ENCODE measurements at regions not wholly inside any gene's neighbourhood (a gene's known extent, or its start where the extent isn't known, plus 50 kb on each side); places are given as distances from the start of the nearest gene placed in this dataset.
"Not testable (repeated sequence)": the region's sequence is repeated elsewhere in the genome, so short reads cannot be mapped to it uniquely, and the experiment has no call there.

- no peak for DNase-seq (ENCODE audit: low read depth)
- H3K4me3 ChIP-seq (ENCODE audit: low read depth, low read length): no peak overlapping the region
- TF ChIP-seq POLR2A (IDR thresholded peaks at IDR 0.05; ENCODE audit: extremely low read depth, insufficient read length): no peak
- TF ChIP-seq MAX (IDR thresholded peaks at IDR 0.05; ENCODE audit: low read depth, low read length): no peak
- TF ChIP-seq MYC (IDR thresholded peaks at IDR 0.05; ENCODE audit: low read depth, low read length): no peak
- TF ChIP-seq CTCF (IDR thresholded peaks at IDR 0.05; ENCODE audit: low read depth, low read length): no peak
These were observed 498.7 kb downstream of the TMEM121 start for GRCh38 chr14:106024983-106025604.

GRCh38 chr14:106026026-106026425 is 499.6 kb downstream of the TMEM121 start:
- no peak for TF ChIP-seq MYC (IDR thresholded peaks at IDR 0.05; ENCODE audit: low read depth, low read length)
- TF ChIP-seq CTCF (IDR thresholded peaks at IDR 0.05; ENCODE audit: low read depth, low read length): no peak
- TF ChIP-seq MAX (IDR thresholded peaks at IDR 0.05; ENCODE audit: low read depth, low read length): no peak
- no peak for TF ChIP-seq POLR2A (IDR thresholded peaks at IDR 0.05; ENCODE audit: extremely low read depth, insufficient read length)
- no peak overlapping the region for H3K4me3 ChIP-seq (ENCODE audit: low read depth, low read length)
- DNase-seq (ENCODE audit: low read depth): no peak

GRCh38 chr14:106027759-106028158 is 501.4 kb downstream of the TMEM121 start:
- H3K4me3 ChIP-seq (ENCODE audit: low read depth, low read length); DNase-seq (ENCODE audit: low read depth): not testable (repeated sequence)

GRCh38 chr14:106029959-106030358 is 503.6 kb downstream of the TMEM121 start:
- DNase-seq (ENCODE audit: low read depth): no peak
- no peak overlapping the region for H3K4me3 ChIP-seq (ENCODE audit: low read depth, low read length)
- TF ChIP-seq MAX (IDR thresholded peaks at IDR 0.05; ENCODE audit: low read depth, low read length) (no peak), CTCF (IDR thresholded peaks at IDR 0.05; ENCODE audit: low read depth, low read length) (no peak), POLR2A (IDR thresholded peaks at IDR 0.05; ENCODE audit: extremely low read depth, insufficient read length) (no peak), MYC (IDR thresholded peaks at IDR 0.05; ENCODE audit: low read depth, low read length) (no peak)

- TF ChIP-seq CTCF (IDR thresholded peaks at IDR 0.05; ENCODE audit: low read depth, low read length): no peak
- DNase-seq (ENCODE audit: low read depth): no peak
- no peak overlapping the region for H3K4me3 ChIP-seq (ENCODE audit: low read depth, low read length)
These were observed 511.0 kb downstream of the TMEM121 start for GRCh38 chr14:106037380-106037779.

GRCh38 chr14:106038263-106038662 is 511.9 kb downstream of the TMEM121 start:
- no peak for DNase-seq (ENCODE audit: low read depth)
- no peak for TF ChIP-seq POLR2A (IDR thresholded peaks at IDR 0.05; ENCODE audit: extremely low read depth, insufficient read length)
- TF ChIP-seq MAX (IDR thresholded peaks at IDR 0.05; ENCODE audit: low read depth, low read length): no peak
- no peak for TF ChIP-seq MYC (IDR thresholded peaks at IDR 0.05; ENCODE audit: low read depth, low read length)
- TF ChIP-seq CTCF (IDR thresholded peaks at IDR 0.05; ENCODE audit: low read depth, low read length): no peak
- no peak overlapping the region for H3K4me3 ChIP-seq (ENCODE audit: low read depth, low read length)

All from NB4 (cell line).